BJ (cell line): ENCODE measurements at regions not wholly inside any gene's neighbourhood (a gene's known extent, or its start where the extent isn't known, plus 50 kb on each side); places are given as distances from the start of the nearest gene placed in this dataset.

Source experiments
- CTCF ChIA-PET: fragments of 350-600 bp; formaldehyde crosslinking; extraction: SDS; loops from one replicate; lab custom pipeline; 2021; ENCODE audit warnings: antibody characterized with exemption, inconsistent platforms; lab: Yijun Ruan, JAX
- POLR2A ChIA-PET: fragments of 300-600 bp; sonication (Branson Sonifier 250); formaldehyde crosslinking; extraction: SDS; loops from one replicate; lab custom pipeline; 2021; ENCODE audit warnings: antibody characterized with exemption; lab: Charles Lee
- DNase-seq: peaks from one replicate; pipeline ENCODE4 v3.0.0-alpha.2; 2011; ENCODE audit warnings: low read depth
- H3K27me3 ChIP-seq: 2 replicates; pipeline ENCODE4 v1.6.0; 2011; ENCODE audit warnings: low read length; ENCODE audit not compliant: control insufficient read depth, insufficient read depth
- H3K36me3 ChIP-seq: 2 replicates; pipeline ENCODE4 v1.5.1; 2011; ENCODE audit warnings: low read length; ENCODE audit not compliant: control insufficient read depth, insufficient read depth
- H3K4me3 ChIP-seq: 2 replicates; pipeline ENCODE4 v1.5.1; 2011; ENCODE audit warnings: low read depth, mild to moderate bottlenecking, control low read depth, low read length
- TF ChIP-seq, protein P1 (sequence below): IDR thresholded peaks from 2 replicates; pipeline ENCODE4 v1.5.1; 2011; ENCODE audit warnings: low read depth, mild to moderate bottlenecking, control low read depth, inconsistent platforms, low read length, moderate library complexity; ENCODE audit not compliant: insufficient read depth

DNA sequence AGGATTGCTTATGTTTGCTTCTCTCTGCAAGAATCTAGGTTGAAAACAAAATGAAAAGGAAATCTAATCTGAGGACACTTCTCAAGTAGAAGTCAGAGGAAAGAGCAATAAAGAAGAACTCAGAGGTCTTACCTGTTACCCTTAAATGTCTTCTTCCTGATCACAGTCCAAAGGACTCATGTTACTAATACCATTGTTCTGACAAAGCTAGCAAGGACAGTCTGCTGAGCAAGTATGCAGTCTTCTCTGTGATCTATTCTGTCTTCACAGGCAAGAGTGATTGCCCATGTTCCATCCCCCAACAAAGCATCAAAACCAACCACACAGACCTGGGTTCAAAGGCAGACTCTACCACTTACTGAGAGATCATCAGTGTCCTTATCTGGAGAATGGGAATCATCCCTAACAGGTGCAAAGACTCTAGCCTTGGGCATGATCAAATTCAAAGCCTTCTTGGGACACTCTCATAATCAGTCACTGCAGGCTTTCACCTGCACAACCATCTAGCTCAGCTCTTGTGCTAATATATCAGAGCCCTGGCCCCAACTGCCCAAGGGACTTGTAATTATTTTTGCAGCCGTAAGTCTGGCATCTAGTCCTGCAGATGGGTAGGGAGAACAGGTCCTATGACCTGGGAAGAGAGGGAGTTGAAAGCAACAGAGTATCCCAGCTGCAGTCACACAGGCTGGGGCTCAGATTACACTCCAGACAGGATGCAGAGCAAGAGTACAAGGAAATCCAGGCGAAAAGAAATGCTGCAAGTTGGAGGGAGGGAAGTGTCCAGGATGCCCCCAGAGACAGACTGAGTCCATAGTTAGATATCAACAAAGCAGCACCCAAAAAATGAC lies 97.9 kb upstream of the NUDT4 start:
- H3K4me3 ChIP-seq: no peak overlapping the region
- TF ChIP-seq, protein P1, sequence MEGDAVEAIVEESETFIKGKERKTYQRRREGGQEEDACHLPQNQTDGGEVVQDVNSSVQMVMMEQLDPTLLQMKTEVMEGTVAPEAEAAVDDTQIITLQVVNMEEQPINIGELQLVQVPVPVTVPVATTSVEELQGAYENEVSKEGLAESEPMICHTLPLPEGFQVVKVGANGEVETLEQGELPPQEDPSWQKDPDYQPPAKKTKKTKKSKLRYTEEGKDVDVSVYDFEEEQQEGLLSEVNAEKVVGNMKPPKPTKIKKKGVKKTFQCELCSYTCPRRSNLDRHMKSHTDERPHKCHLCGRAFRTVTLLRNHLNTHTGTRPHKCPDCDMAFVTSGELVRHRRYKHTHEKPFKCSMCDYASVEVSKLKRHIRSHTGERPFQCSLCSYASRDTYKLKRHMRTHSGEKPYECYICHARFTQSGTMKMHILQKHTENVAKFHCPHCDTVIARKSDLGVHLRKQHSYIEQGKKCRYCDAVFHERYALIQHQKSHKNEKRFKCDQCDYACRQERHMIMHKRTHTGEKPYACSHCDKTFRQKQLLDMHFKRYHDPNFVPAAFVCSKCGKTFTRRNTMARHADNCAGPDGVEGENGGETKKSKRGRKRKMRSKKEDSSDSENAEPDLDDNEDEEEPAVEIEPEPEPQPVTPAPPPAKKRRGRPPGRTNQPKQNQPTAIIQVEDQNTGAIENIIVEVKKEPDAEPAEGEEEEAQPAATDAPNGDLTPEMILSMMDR: no peak
- DNase-seq: no peak
- ChIA-PET CTCF (no interaction called here), POLR2A (no interaction called here)
- H3K36me3 ChIP-seq: no peaks in the 10 kb centered on the region
- H3K27me3 ChIP-seq: no peaks in the 10 kb centered on the region

DNA sequence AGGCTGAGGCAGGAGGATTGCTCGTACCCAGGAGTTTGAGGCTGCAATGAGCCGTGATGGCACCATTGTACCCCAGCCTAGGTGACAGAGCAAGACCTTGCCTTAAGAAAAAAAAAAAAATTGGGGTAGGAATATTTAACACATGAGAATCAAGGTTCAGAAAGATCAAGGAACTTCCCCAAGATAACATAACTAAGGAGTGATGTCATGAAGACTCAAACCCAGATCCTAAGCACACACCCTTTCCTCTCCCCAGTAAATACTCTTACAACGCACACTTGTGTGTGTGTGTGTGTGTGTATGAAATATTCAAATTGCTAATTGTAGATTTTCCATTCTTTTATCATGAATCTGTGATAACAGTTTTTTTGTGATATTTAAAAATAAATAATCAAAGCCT lies 90.6 kb upstream of the NUDT4 start:
- Histone ChIP-seq H3K27me3 (no peaks in the 10 kb centered on the region), H3K4me3 (no peak overlapping the region), H3K36me3 (no peaks in the 10 kb centered on the region)
- ChIA-PET CTCF (no interaction called here), POLR2A (no interaction called here)
- TF ChIP-seq, protein P1: no peak
- no peak for DNase-seq

DNA sequence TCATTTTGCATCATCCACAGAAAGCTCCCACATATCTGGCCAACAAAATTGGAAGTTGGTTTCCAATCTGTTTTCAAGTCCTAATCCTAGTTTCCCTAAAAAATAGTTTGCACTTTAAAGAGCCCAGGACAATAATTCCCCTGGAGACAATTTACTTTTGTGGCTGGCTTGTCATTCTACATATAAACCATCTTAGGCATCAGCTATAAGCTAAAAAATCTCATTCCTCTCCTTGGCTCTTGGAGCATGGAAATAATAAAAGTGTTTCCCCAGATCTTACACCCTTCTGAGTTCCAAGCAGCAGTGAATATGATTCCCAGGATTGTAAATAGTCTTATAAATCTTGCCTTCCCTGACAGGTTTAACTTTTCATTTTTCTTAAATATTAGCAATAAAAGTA lies 89.1 kb upstream of the NUDT4 start:
- H3K4me3 ChIP-seq: no peak overlapping the region
- TF ChIP-seq, protein P1: no peak
- ChIA-PET POLR2A (no interaction called here), CTCF (no interaction called here)
- no peaks in the 10 kb centered on the region for H3K27me3 ChIP-seq
- DNase-seq: no peak
- H3K36me3 ChIP-seq: no peaks in the 10 kb centered on the region

DNA sequence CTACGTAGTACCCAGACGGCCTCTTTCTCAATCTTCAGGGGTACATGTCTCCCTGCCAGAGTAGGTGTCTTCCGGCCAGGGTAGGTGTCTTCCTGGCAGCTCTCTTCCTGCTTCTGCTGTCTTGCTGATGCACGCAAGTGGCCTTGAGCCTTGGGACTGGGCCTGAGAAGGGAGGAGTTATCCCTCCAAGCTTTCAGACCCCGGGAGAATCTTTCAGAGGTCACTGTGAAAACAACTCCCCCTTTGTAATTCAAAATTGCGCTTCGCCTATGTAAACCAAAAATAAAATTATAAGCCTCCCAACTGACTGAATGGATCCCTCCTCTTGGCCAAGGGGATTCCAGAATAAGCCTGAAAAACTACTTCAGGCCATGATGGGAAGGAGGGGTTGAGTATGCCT lies 87.3 kb upstream of the NUDT4 start:
- TF ChIP-seq, protein P1: no peak
- no peaks in the 10 kb centered on the region for H3K36me3 ChIP-seq
- POLR2A ChIA-PET: no interaction called here
- CTCF ChIA-PET: no interaction called here
- no peak for DNase-seq
- H3K4me3 ChIP-seq: no peak overlapping the region
- no peaks in the 10 kb centered on the region for H3K27me3 ChIP-seq

DNA sequence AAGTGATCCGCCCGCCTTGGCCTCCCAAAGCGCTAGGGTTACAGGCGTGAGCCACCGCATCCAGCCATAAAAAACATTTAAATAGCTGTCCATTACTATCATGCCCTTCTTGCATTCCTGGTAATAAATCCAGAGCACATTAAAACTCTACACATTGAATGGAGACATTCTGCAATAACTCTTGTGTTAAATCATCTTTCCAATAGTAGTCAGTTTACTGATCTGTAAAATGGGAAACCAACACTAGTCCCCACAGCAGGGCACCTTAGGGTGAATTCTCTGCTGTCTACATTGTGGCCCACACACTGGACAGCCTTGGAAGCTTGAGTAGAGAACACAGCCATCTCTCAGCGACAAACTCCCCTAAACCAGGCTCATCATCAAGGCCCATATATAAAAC lies 85.5 kb upstream of the NUDT4 start:
- ChIA-PET CTCF (no interaction called here), POLR2A (no interaction called here)
- H3K4me3 ChIP-seq: no peak overlapping the region
- no peaks in the 10 kb centered on the region for H3K27me3 ChIP-seq
- DNase-seq: no peak
- TF ChIP-seq, protein P1: no peak
- no peaks in the 10 kb centered on the region for H3K36me3 ChIP-seq
